ENCODE measurements at regions not wholly inside any gene's neighbourhood (a gene's known extent, or its start where the extent isn't known, plus 50 kb on each side); places are given as distances from the start of the nearest gene placed in this dataset.

- Histone ChIP-seq H3K27ac (no peak overlapping the region), H3K27me3 (no peaks in the 10 kb centered on the region), H3K36me3 (no peaks in the 10 kb centered on the region), H3K9me3 (no peaks in the 10 kb centered on the region), H3K4me3 (no peak overlapping the region), H3K4me1 (peaks cover 0 to 2% (median 0%) of the 10 kb centered on the region in 4 donors)
- intact Hi-C loops (cut with DNase I; ENCODE audit: low total_unique reads), result no loop called here
- no peak for TF ChIP-seq POLR2AphosphoS5 (IDR thresholded peaks at IDR 0.05)
- TF ChIP-seq, protein P1, sequence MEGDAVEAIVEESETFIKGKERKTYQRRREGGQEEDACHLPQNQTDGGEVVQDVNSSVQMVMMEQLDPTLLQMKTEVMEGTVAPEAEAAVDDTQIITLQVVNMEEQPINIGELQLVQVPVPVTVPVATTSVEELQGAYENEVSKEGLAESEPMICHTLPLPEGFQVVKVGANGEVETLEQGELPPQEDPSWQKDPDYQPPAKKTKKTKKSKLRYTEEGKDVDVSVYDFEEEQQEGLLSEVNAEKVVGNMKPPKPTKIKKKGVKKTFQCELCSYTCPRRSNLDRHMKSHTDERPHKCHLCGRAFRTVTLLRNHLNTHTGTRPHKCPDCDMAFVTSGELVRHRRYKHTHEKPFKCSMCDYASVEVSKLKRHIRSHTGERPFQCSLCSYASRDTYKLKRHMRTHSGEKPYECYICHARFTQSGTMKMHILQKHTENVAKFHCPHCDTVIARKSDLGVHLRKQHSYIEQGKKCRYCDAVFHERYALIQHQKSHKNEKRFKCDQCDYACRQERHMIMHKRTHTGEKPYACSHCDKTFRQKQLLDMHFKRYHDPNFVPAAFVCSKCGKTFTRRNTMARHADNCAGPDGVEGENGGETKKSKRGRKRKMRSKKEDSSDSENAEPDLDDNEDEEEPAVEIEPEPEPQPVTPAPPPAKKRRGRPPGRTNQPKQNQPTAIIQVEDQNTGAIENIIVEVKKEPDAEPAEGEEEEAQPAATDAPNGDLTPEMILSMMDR (IDR thresholded peaks at IDR 0.05), result no peak
- no peak for TF ChIP-seq POLR2A (IDR thresholded peaks at IDR 0.05)
- TF ChIP-seq EP300 (IDR thresholded peaks at IDR 0.05; ENCODE audit: low read depth), result no peak
- no peak for DNase-seq
- in situ Hi-C loops (cut with MboI; ENCODE audit: low pct_ligation_motif_present in 1 of 4, low pct_unique_long_range_greater_than_20kb in 1 of 4, low sequenced_read_pairs in 3 of 4), result no loop called here
- WGBS, 2 donors (ENCODE audit: low coverage in 1 of 2), result 59 to 72% methylated on average over 3 of the region's 3 CpGs
Observed at GRCh38 chr14:44165936-44166335, 341.1 kb downstream of the FSCB start.

- Histone ChIP-seq H3K27me3 (no peaks in the 10 kb centered on the region), H3K27ac (no peak overlapping the region), H3K4me3 (no peak overlapping the region), H3K36me3 (no peaks in the 10 kb centered on the region), H3K9me3 (no peaks in the 10 kb centered on the region), H3K4me1 (no peaks in the 10 kb centered on the region)
- no peak for TF ChIP-seq POLR2AphosphoS5 (IDR thresholded peaks at IDR 0.05)
- no peak for TF ChIP-seq EP300 (IDR thresholded peaks at IDR 0.05; ENCODE audit: low read depth)
- TF ChIP-seq POLR2A (IDR thresholded peaks at IDR 0.05), result no peak
- TF ChIP-seq, protein P1 (IDR thresholded peaks at IDR 0.05), result no peak
- 40 to 56% methylated on average over 1 of the region's 1 CpG for WGBS, 2 donors (ENCODE audit: low coverage in 1 of 2)
- in situ Hi-C loops (cut with MboI; ENCODE audit: low pct_ligation_motif_present in 1 of 4, low pct_unique_long_range_greater_than_20kb in 1 of 4, low sequenced_read_pairs in 3 of 4), result no loop called here
- intact Hi-C loops (cut with DNase I; ENCODE audit: low total_unique reads), result no loop called here
- no peak for DNase-seq
Observed at GRCh38 chr14:44165286-44165685, 341.8 kb downstream of the FSCB start.

GRCh38 chr14:44163946-44164345, 343.1 kb downstream of the FSCB start:
- Histone ChIP-seq H3K4me3 (no peak overlapping the region), H3K36me3 (no peaks in the 10 kb centered on the region), H3K9me3 (no peaks in the 10 kb centered on the region), H3K27ac (no peak overlapping the region), H3K27me3 (no peaks in the 10 kb centered on the region), H3K4me1 (no peaks in the 10 kb centered on the region)
- in situ Hi-C loops (cut with MboI; ENCODE audit: low pct_ligation_motif_present in 1 of 4, low pct_unique_long_range_greater_than_20kb in 1 of 4, low sequenced_read_pairs in 3 of 4) (no loop called here), intact Hi-C loops (cut with DNase I; ENCODE audit: low total_unique reads) (no loop called here)
- WGBS, 2 donors (ENCODE audit: low coverage in 1 of 2), result 68 to 76% methylated on average over 2 of the region's 2 CpGs
- DNase-seq, result no peak
- TF ChIP-seq POLR2A (IDR thresholded peaks at IDR 0.05), result no peak
- TF ChIP-seq, protein P1 (IDR thresholded peaks at IDR 0.05), result no peak
- TF ChIP-seq EP300 (IDR thresholded peaks at IDR 0.05; ENCODE audit: low read depth), result no peak
- TF ChIP-seq POLR2AphosphoS5 (IDR thresholded peaks at IDR 0.05), result no peak

- Histone ChIP-seq H3K27ac (no peak overlapping the region), H3K4me3 (no peak overlapping the region), H3K36me3 (no peaks in the 10 kb centered on the region), H3K4me1 (no peaks in the 10 kb centered on the region), H3K9me3 (no peaks in the 10 kb centered on the region), H3K27me3 (no peaks in the 10 kb centered on the region)
- in situ Hi-C loops (cut with MboI; ENCODE audit: low pct_ligation_motif_present in 1 of 4, low pct_unique_long_range_greater_than_20kb in 1 of 4, low sequenced_read_pairs in 3 of 4) (no loop called here), intact Hi-C loops (cut with DNase I; ENCODE audit: low total_unique reads) (no loop called here)
- 68 to 74% methylated on average over 5 of the region's 5 CpGs for WGBS, 2 donors (ENCODE audit: low coverage in 1 of 2)
- TF ChIP-seq POLR2AphosphoS5 (IDR thresholded peaks at IDR 0.05), result no peak
- no peak for TF ChIP-seq EP300 (IDR thresholded peaks at IDR 0.05; ENCODE audit: low read depth)
- no peak for TF ChIP-seq POLR2A (IDR thresholded peaks at IDR 0.05)
- TF ChIP-seq, protein P1 (IDR thresholded peaks at IDR 0.05), result no peak
- peak; percentile 11 for DNase-seq
Observed at GRCh38 chr14:44162197-44162596, 344.9 kb downstream of the FSCB start.
